Mesothelial cell of epicardium (in vitro differentiated cells): ENCODE measurements at regions not wholly inside any gene's neighbourhood (a gene's known extent, or its start where the extent isn't known, plus 50 kb on each side); places are given as distances from the start of the nearest gene placed in this dataset.

Source experiments
- DNase-seq, 2 experiments: peaks; one replicate each; pipeline ENCODE4 v3.0.0; 2021; ENCODE audit warnings: low spot score in 2 of 2; ENCODE audit not compliant: unreplicated experiment in 2 of 2
- H3K27ac Mint-ChIP-seq: 2 replicates; pipeline ENCODE4 v1.8.0; 2021; ENCODE audit warnings: mixed read lengths
- H3K27me3 Mint-ChIP-seq: 2 replicates; pipeline ENCODE4 v1.8.0; 2021; ENCODE audit warnings: low read depth, mixed read lengths
- H3K36me3 Mint-ChIP-seq: 2 replicates; pipeline ENCODE4 v1.8.0; 2021; ENCODE audit warnings: mixed read lengths
- H3K4me1 Mint-ChIP-seq: 2 replicates; pipeline ENCODE4 v1.8.0; 2021; ENCODE audit warnings: mixed read lengths
- H3K4me3 Mint-ChIP-seq: 2 replicates; pipeline ENCODE4 v1.8.0; 2021; ENCODE audit warnings: mild to moderate bottlenecking, moderate library complexity, mixed read lengths
- H3K9me3 Mint-ChIP-seq: 2 replicates; pipeline ENCODE4 v1.8.0; 2021; ENCODE audit warnings: mixed read lengths
- CTCF ChIP-seq: fragments of 200-600 bp; sonication (generic); IDR thresholded peaks from one replicate; pipeline ENCODE4 v1.5.0; 2021; ENCODE audit warnings: antibody characterized with exemption; ENCODE audit not compliant: unreplicated experiment

- no peak for DNase-seq
- no peak overlapping the region for H3K27ac Mint-ChIP-seq
- H3K4me3 Mint-ChIP-seq: no peak overlapping the region
- H3K9me3 Mint-ChIP-seq: no peaks in the 10 kb centered on the region
- no peaks in the 10 kb centered on the region for H3K36me3 Mint-ChIP-seq
- no peaks in the 10 kb centered on the region for H3K27me3 Mint-ChIP-seq
- peaks cover 12% of the 10 kb centered on the region for H3K4me1 Mint-ChIP-seq
- TF ChIP-seq CTCF: no peak
These were observed 340.0 kb upstream of the MEOX2 start for GRCh38 chr7:16026253-16027020.

- no peak overlapping the region for H3K27ac Mint-ChIP-seq
- no peaks in the 10 kb centered on the region for H3K9me3 Mint-ChIP-seq
- H3K27me3 Mint-ChIP-seq: peaks cover 1% of the 10 kb centered on the region
- no peak overlapping the region for H3K4me3 Mint-ChIP-seq
- no peak for DNase-seq
- no peaks in the 10 kb centered on the region for H3K36me3 Mint-ChIP-seq
- peaks cover 12% of the 10 kb centered on the region for H3K4me1 Mint-ChIP-seq
- TF ChIP-seq CTCF: no peak
These were observed 339.2 kb upstream of the MEOX2 start for GRCh38 chr7:16025696-16026095.

GRCh38 chr7:16023503-16023902 is 337.0 kb upstream of the MEOX2 start:
- no peak overlapping the region for H3K27ac Mint-ChIP-seq
- no peaks in the 10 kb centered on the region for H3K36me3 Mint-ChIP-seq
- no peaks in the 10 kb centered on the region for H3K9me3 Mint-ChIP-seq
- no peak overlapping the region for H3K4me3 Mint-ChIP-seq
- no peak for DNase-seq
- peaks cover 1% of the 10 kb centered on the region for H3K27me3 Mint-ChIP-seq
- H3K4me1 Mint-ChIP-seq: peaks cover 12% of the 10 kb centered on the region
- no peak for TF ChIP-seq CTCF

- Mint-ChIP-seq H3K36me3 (no peaks in the 10 kb centered on the region), H3K27ac (no peak overlapping the region), H3K4me3 (no peak overlapping the region), H3K27me3 (peaks cover 1% of the 10 kb centered on the region), H3K4me1 (peaks cover 9% of the 10 kb centered on the region), H3K9me3 (no peaks in the 10 kb centered on the region)
- DNase-seq: no peak
- no peak for TF ChIP-seq CTCF
These were observed 336.6 kb upstream of the MEOX2 start for GRCh38 chr7:16023046-16023445.

GRCh38 chr7:16021851-16022250 is 335.4 kb upstream of the MEOX2 start:
- DNase-seq: no peak
- H3K36me3 Mint-ChIP-seq: no peaks in the 10 kb centered on the region
- no peaks in the 10 kb centered on the region for H3K9me3 Mint-ChIP-seq
- TF ChIP-seq CTCF: no peak
- H3K4me1 Mint-ChIP-seq: peaks cover 5% of the 10 kb centered on the region
- no peak overlapping the region for H3K27ac Mint-ChIP-seq
- peaks cover 1% of the 10 kb centered on the region for H3K27me3 Mint-ChIP-seq
- H3K4me3 Mint-ChIP-seq: no peak overlapping the region
